Liver (tissue), 8 donors: ENCODE measurements at regions not wholly inside any gene's neighbourhood (a gene's known extent, or its start where the extent isn't known, plus 50 kb on each side); places are given as distances from the start of the nearest gene placed in this dataset.

ENCODE experiments used
- DNase-seq: peaks from one replicate; pipeline ENCODE4 v3.0.0-alpha.2; 2017; ENCODE audit warnings: low spot score
- H3K27ac ChIP-seq, 2 donors: one replicate each; pipeline ENCODE4 v1.7.0; 2013; ENCODE audit warnings: inconsistent platforms in 2 of 2, low read length in 2 of 2, control low read depth in 1 of 2, low read depth in 1 of 2, mild to moderate bottlenecking in 1 of 2
- H3K27me3 ChIP-seq, 4 donors: one replicate each; pipeline versions ENCODE4 v1.6.1 to v1.7.0; 2013; ENCODE audit warnings: low read length in 3 of 4, inconsistent platforms in 1 of 4, mild to moderate bottlenecking in 1 of 4, moderate library complexity in 1 of 4; ENCODE audit not compliant: control insufficient read depth in 4 of 4, insufficient read depth in 4 of 4
- H3K36me3 ChIP-seq, 4 donors: one replicate each; pipeline versions ENCODE4 v1.6.1 to v1.7.0; 2013; ENCODE audit warnings: low read length in 3 of 4, mild to moderate bottlenecking in 3 of 4, low read depth in 1 of 4, moderate library complexity in 1 of 4; ENCODE audit not compliant: control insufficient read depth in 4 of 4, insufficient read depth in 3 of 4
- H3K4me1 ChIP-seq, 4 donors: one replicate each; pipeline versions ENCODE4 v1.6.1 to v1.7.0; 2013; ENCODE audit warnings: low read length in 3 of 4, mild to moderate bottlenecking in 3 of 4, moderate library complexity in 1 of 4; ENCODE audit not compliant: control insufficient read depth in 4 of 4, insufficient read depth in 4 of 4
- H3K4me3 ChIP-seq, 3 donors: one replicate each; pipeline versions ENCODE4 v1.6.1 to v1.7.0; 2013; ENCODE audit warnings: low read length in 3 of 3, control low read depth in 1 of 3, low read depth in 1 of 3, mild to moderate bottlenecking in 1 of 3
- H3K9ac ChIP-seq, 2 donors: one replicate each; pipeline ENCODE4 v1.7.0; 2013; ENCODE audit warnings: low read length in 2 of 2, mild to moderate bottlenecking in 2 of 2, moderate library complexity in 2 of 2, control low read depth in 1 of 2, low read depth in 1 of 2
- H3K9me3 ChIP-seq, 4 donors: one replicate each; pipeline versions ENCODE4 v1.6.1 to v1.7.0; 2013; ENCODE audit warnings: low read length in 3 of 4; ENCODE audit not compliant: control insufficient read depth in 4 of 4
- ATF3 ChIP-seq: IDR thresholded peaks from 2 replicates; pipeline ENCODE4 v1.6.1; 2016; ENCODE audit warnings: antibody characterized with exemption
- CTCF ChIP-seq: fragments of 150-350 bp; IDR thresholded peaks from 2 replicates; pipeline ENCODE4 v1.5.1; 2017; ENCODE audit warnings: improper control_type of control experiment, low read depth, low read length; ENCODE audit not compliant: missing input control
- EGR1 ChIP-seq, 2 donors: IDR thresholded peaks; 2 replicates each; pipeline ENCODE4 v1.6.1; 2016 to 2018; ENCODE audit warnings: antibody characterized with exemption in 2 of 2, low read depth in 2 of 2
- FOXA1 ChIP-seq: IDR thresholded peaks from 2 replicates; pipeline ENCODE4 v1.6.1; 2016; ENCODE audit warnings: antibody characterized with exemption
- FOXA2 ChIP-seq: IDR thresholded peaks from 2 replicates; pipeline ENCODE4 v1.6.1; 2016; ENCODE audit warnings: antibody characterized with exemption
- GABPA ChIP-seq, 2 donors: IDR thresholded peaks in 1 of 2; conservative IDR thresholded peaks in 1 of 2; 2 replicates each; pipeline ENCODE4 v1.6.1; 2016; ENCODE audit warnings: antibody characterized with exemption in 2 of 2, mild to moderate bottlenecking in 1 of 2, moderate library complexity in 1 of 2
- HNF4A ChIP-seq, 2 donors: conservative IDR thresholded peaks; 2 replicates each; pipeline ENCODE4 v1.6.1; 2016; ENCODE audit warnings: antibody characterized with exemption in 2 of 2, mild to moderate bottlenecking in 2 of 2
- HNF4G ChIP-seq: IDR thresholded peaks from 2 replicates; pipeline ENCODE4 v1.6.1; 2016; ENCODE audit warnings: antibody characterized with exemption
- JUND ChIP-seq, 2 donors: IDR thresholded peaks; 2 replicates each; pipeline ENCODE4 v1.6.1; 2016; ENCODE audit warnings: antibody characterized with exemption in 2 of 2
- MAX ChIP-seq: IDR thresholded peaks from 2 replicates; pipeline ENCODE4 v1.6.1; 2016; ENCODE audit warnings: antibody characterized with exemption
- NR2F2 ChIP-seq: IDR thresholded peaks from 2 replicates; pipeline ENCODE4 v1.6.1; 2016; ENCODE audit warnings: antibody characterized with exemption
- RAD21 ChIP-seq, 2 donors: IDR thresholded peaks; 2 replicates each; pipeline ENCODE4 v1.6.1; 2016; ENCODE audit warnings: antibody characterized with exemption in 2 of 2, mild to moderate bottlenecking in 2 of 2
- REST ChIP-seq: IDR thresholded peaks from 2 replicates; pipeline ENCODE4 v1.6.1; 2016; ENCODE audit warnings: antibody characterized with exemption, mild to moderate bottlenecking
- RXRA ChIP-seq, 2 donors: IDR thresholded peaks; 2 replicates each; pipeline ENCODE4 v1.6.1; 2017 to 2018; ENCODE audit warnings: antibody characterized with exemption in 2 of 2, mild to moderate bottlenecking in 1 of 2
- SP1 ChIP-seq: IDR thresholded peaks from 2 replicates; pipeline ENCODE4 v1.6.1; 2018; ENCODE audit warnings: antibody characterized with exemption, mild to moderate bottlenecking
- TAF1 ChIP-seq: conservative IDR thresholded peaks from 2 replicates; pipeline ENCODE4 v1.6.1; 2016; ENCODE audit warnings: antibody characterized with exemption, mild to moderate bottlenecking
- YY1 ChIP-seq: IDR thresholded peaks from 2 replicates; pipeline ENCODE4 v1.6.1; 2016; ENCODE audit warnings: antibody characterized with exemption, mild to moderate bottlenecking
- ZBTB33 ChIP-seq: IDR thresholded peaks from 2 replicates; pipeline ENCODE4 v1.6.1; 2016; ENCODE audit warnings: antibody characterized with exemption
- WGBS: extraction: QIAGEN DNeasy Blood & Tissue Kit; methylation state at CpG from one replicate; pipeline ENCODE4 v1.1.7; 2013; 5-methylcytosine and 5-hydroxymethylcytosine counted together
- donor health status: healthy.
- donor health status: healthy.
- donor health status: healthy.
- donor health status: healthy.
- donor health status: healthy.

- TF ChIP-seq REST (no peak), EGR1 (IDR thresholded peaks at IDR 0.05; ENCODE audit: low read depth in 2 of 2) (no peak)
Observed at GRCh38 chr6:170083236-170084051, 207.4 kb downstream of the DLL1 start (continued).

- H3K27ac ChIP-seq, result no peak overlapping the region
- H3K9me3 ChIP-seq, result no peaks in the 10 kb centered on the region
- no peak for TF ChIP-seq YY1
- TF ChIP-seq GABPA (IDR thresholded peaks at IDR 0.05 in 1 of 2, conservative IDR thresholded peaks at IDR 0.05 in 1 of 2), result no peak
- TF ChIP-seq NR2F2, result no peak
- no peak for TF ChIP-seq JUND (IDR thresholded peaks at IDR 0.05)
- TF ChIP-seq REST, result no peak
- no peak for TF ChIP-seq HNF4A (conservative IDR thresholded peaks at IDR 0.05)
- TF ChIP-seq ATF3, result no peak
- no peak for TF ChIP-seq FOXA1
- no peak for TF ChIP-seq FOXA2
- no peak for TF ChIP-seq ZBTB33
- no peak for TF ChIP-seq EGR1 (IDR thresholded peaks at IDR 0.05; ENCODE audit: low read depth in 2 of 2)
- no peak for TF ChIP-seq HNF4G
- TF ChIP-seq CTCF, result no peak
- TF ChIP-seq RXRA (IDR thresholded peaks at IDR 0.05), result no peak
- TF ChIP-seq MAX, result no peak
- TF ChIP-seq SP1, result no peak
- no peak for TF ChIP-seq RAD21 (IDR thresholded peaks at IDR 0.05)
- no peak for TF ChIP-seq TAF1
- no peak overlapping the region for H3K9ac ChIP-seq
- H3K4me1 ChIP-seq, result no peaks in the 10 kb centered on the region
- DNase-seq, result no peak
- WGBS, result 87% methylated on average over 12 of the region's 12 CpGs
- no peaks in the 10 kb centered on the region for H3K36me3 ChIP-seq
- H3K4me3 ChIP-seq, result no peak overlapping the region
- H3K27me3 ChIP-seq, result no peaks in the 10 kb centered on the region
Observed at GRCh38 chr6:170082531-170083187, 208.2 kb downstream of the DLL1 start.
